ENCODE measurements at regions not wholly inside any gene's neighbourhood (a gene's known extent, or its start where the extent isn't known, plus 50 kb on each side); places are given as distances from the start of the nearest gene placed in this dataset.

DNA sequence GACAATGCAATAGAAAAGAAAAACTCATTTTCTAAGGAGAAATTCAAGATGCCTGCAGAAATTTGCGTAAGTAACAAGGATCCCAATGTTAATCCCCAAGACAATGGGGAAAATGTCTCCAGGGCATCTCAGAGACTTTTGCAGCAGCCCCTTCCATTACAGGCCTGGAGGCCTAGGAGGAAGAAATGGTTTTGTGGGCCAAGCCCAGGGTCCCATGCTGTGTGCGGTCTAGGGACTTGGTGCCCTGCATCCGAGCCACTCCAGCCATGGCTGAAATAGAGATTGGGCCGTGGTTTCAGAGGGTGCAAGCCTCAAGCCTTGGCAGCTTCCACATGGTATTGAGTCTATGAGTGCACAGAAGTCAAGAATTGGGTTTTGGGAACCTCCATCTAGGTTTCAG, 103.9 kb upstream of the ACVR1 start:
- Histone ChIP-seq H2BK5ac (ENCODE audit: low read depth, low read length) (no peak overlapping the region), H3K27ac (ENCODE audit: low read depth, low read length) (no peak overlapping the region), H3K56ac (replicated peaks; ENCODE audit: insufficient read length, low read depth, low read length) (no peak overlapping the region), H2BK120ac (replicated peaks; ENCODE audit: low read depth, low read length) (no peak overlapping the region), H3K79me1 (ENCODE audit: low read depth, low read length) (no peaks in the 10 kb centered on the region), H2AK5ac (ENCODE audit: low read depth, low read length) (no peak overlapping the region), H3K4me3 (ENCODE audit: extremely low read depth in 1 of 4, insufficient read depth in 2 of 4, low read depth in 3 of 4, low read length in 4 of 4) (no peak overlapping the region), H2BK12ac (ENCODE audit: low read depth, low read length) (no peak overlapping the region), H3K4ac (replicated peaks; ENCODE audit: insufficient read length, low read depth, low read length) (no peak overlapping the region), H2AFZ (ENCODE audit: low read length) (no peak overlapping the region), H3K23ac (ENCODE audit: insufficient read length) (no peak overlapping the region), H4K91ac (replicated peaks; ENCODE audit: insufficient read length, low read length) (no peak overlapping the region), H3K9ac (replicated peaks in 1 of 4; ENCODE audit: extremely low read depth in 1 of 4, low read depth in 3 of 4, low read length in 3 of 4) (no peak overlapping the region), H4K8ac (ENCODE audit: extremely low read depth, insufficient read depth, low read length) (no peak overlapping the region), H3K14ac (ENCODE audit: insufficient read length) (no peak overlapping the region), H4K20me1 (replicated peaks in 1 of 2; ENCODE audit: control insufficient read depth in 1 of 2, insufficient read depth in 2 of 2, low read length in 2 of 2) (no peaks in the 10 kb centered on the region), H3K79me2 (ENCODE audit: control insufficient read depth in 1 of 2, insufficient read depth in 2 of 2, low read length in 2 of 2) (no peaks in the 10 kb centered on the region), H2BK20ac (ENCODE audit: low read length) (no peak overlapping the region), H3K18ac (ENCODE audit: extremely low read depth, low read length) (no peak overlapping the region), H3K27me3 (replicated peaks in 1 of 4; ENCODE audit: control insufficient read depth in 3 of 4, extremely low read depth in 1 of 4, insufficient read depth in 3 of 4, low read length in 3 of 4) (no peaks in the 10 kb centered on the region), H3K4me2 (ENCODE audit: insufficient read depth in 1 of 2, low read depth in 2 of 2, low read length in 2 of 2) (no peak overlapping the region), H3K23me2 (ENCODE audit: low read depth, low read length) (no peaks in the 10 kb centered on the region), H3K36me3 (ENCODE audit: control insufficient read depth in 2 of 4, insufficient read depth in 4 of 4, low read length in 3 of 4) (no peaks in the 10 kb centered on the region), H2BK15ac (ENCODE audit: low read length) (no peak overlapping the region), H3K4me1 (replicated peaks in 1 of 4; ENCODE audit: control insufficient read depth in 3 of 4, insufficient read depth in 4 of 4, low read length in 3 of 4) (no peaks in the 10 kb centered on the region), H3K9me3 (ENCODE audit: insufficient read depth in 2 of 2, low read depth in 1 of 2, low read length in 1 of 2) (peaks cover 10 to 12% of the 10 kb centered on the region in 2 experiments; a peak in 2 of 4 replicates), H4K5ac (ENCODE audit: insufficient read length, low read depth, low read length) (no peak overlapping the region)
- no peak for FAIRE-seq
- CTCF ChIA-PET (ENCODE audit: partially characterized antibody) = no interaction called here
- WGBS, 2 experiments (ENCODE audit: extremely low coverage in 1 of 2, insufficient coverage in 1 of 2, insufficient read length in 1 of 2, insufficient replicate concordance in 2 of 2, low coverage in 1 of 2, low lambda C conversion rate in 2 of 2, missing lambda C conversion rate in 1 of 2) = 92% methylated on average over 4 of the region's 4 CpGs; no CpG with 5 or more reads in 1 of the 2 experiments
- POLR2A ChIA-PET (ENCODE audit: partially characterized antibody) = no interaction called here
- TF ChIP-seq KDM1A (IDR thresholded peaks at IDR 0.05; ENCODE audit: borderline replicate concordance, low read length) = no peak
- no peak for DNase-seq (ENCODE audit: low read depth in 1 of 2, low spot score in 2 of 2)

All from H1 (cell line).